22Rv1 (cell line): ENCODE measurements at regions not wholly inside any gene's neighbourhood (a gene's known extent, or its start where the extent isn't known, plus 50 kb on each side); places are given as distances from the start of the nearest gene placed in this dataset.
"Not testable (repeated sequence)": the region's sequence is repeated elsewhere in the genome, so short reads cannot be mapped to it uniquely, and the experiment has no call there.

Source experiments
- H3K27ac ChIP-seq: fragments of 450-650 bp; 2 replicates; pipeline ENCODE4 v1.5.1; 2017
- CTCF ChIP-seq: fragments of 450-650 bp; IDR thresholded peaks from 2 replicates; pipeline ENCODE4 v1.5.1; 2017; ENCODE audit warnings: mild to moderate bottlenecking
- ZFX ChIP-seq: fragments of 450-650 bp; IDR thresholded peaks from 2 replicates; pipeline ENCODE4 v1.6.1; 2017; ENCODE audit warnings: antibody characterized with exemption, borderline replicate concordance

GRCh38 chr21:14824126-14824525 lies 240.7 kb downstream of the NRIP1 start:
- TF ChIP-seq CTCF: no peak
- TF ChIP-seq ZFX: no peak
- H3K27ac ChIP-seq: no peak overlapping the region

GRCh38 chr21:14817311-14817710 lies 247.5 kb downstream of the NRIP1 start:
- TF ChIP-seq ZFX (no peak), CTCF (no peak)
- H3K27ac ChIP-seq: no peak overlapping the region

GRCh38 chr21:14814991-14815390 lies 249.8 kb downstream of the NRIP1 start:
- TF ChIP-seq CTCF (no peak), ZFX (no peak)
- H3K27ac ChIP-seq: no peak overlapping the region

- H3K27ac ChIP-seq: no peak overlapping the region
- TF ChIP-seq CTCF: no peak
- TF ChIP-seq ZFX: no peak
Measured at GRCh38 chr21:14814282-14814681, 250.5 kb downstream of the NRIP1 start.

- not testable (repeated sequence) for H3K27ac ChIP-seq
Measured at GRCh38 chr21:14804170-14804569, 258.1 kb upstream of the SAMSN1 start.

GRCh38 chr21:14797543-14797942 lies 251.4 kb upstream of the SAMSN1 start:
- H3K27ac ChIP-seq: no peak overlapping the region
- TF ChIP-seq ZFX (no peak), CTCF (no peak)

- H3K27ac ChIP-seq: no peak overlapping the region
- TF ChIP-seq ZFX: no peak
- no peak for TF ChIP-seq CTCF
Measured at GRCh38 chr21:14787312-14787711, 241.2 kb upstream of the SAMSN1 start.

- no peak overlapping the region for H3K27ac ChIP-seq
- TF ChIP-seq CTCF (no peak), ZFX (no peak)
Measured at GRCh38 chr21:14785679-14786078, 239.6 kb upstream of the SAMSN1 start.
